Erythroblast (primary cell): ENCODE measurements at regions not wholly inside any gene's neighbourhood (a gene's known extent, or its start where the extent isn't known, plus 50 kb on each side); places are given as distances from the start of the nearest gene placed in this dataset.

Experiments
- GATA1 ChIP-seq: IDR thresholded peaks from 2 replicates; pipeline ENCODE4 v1.6.1; 2011; ENCODE audit warnings: low read depth, mild to moderate bottlenecking, control low read depth, low read length, moderate library complexity
- POLR2A ChIP-seq: IDR thresholded peaks from 2 replicates; pipeline ENCODE4 v1.6.1; 2011; ENCODE audit warnings: mild to moderate bottlenecking, low read length

DNA sequence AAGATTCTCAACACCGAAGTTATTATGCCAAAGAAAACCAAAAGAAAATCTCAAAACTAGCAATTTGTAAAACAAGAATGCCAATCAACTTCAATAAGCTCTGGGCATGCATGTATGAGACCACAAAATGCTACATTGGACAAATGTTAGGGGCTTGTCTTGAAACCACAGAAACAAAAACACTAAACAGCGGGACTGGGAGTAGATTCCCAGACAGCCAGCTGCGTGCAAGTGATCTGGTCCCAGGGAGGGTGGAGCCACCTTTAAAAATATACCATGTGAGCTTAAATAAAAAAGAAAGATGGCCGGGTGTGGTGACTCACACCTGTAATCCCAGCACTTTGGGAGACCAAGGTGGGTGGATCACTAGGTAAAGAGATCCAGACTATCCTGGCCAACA is 163.6 kb upstream of the PRICKLE2 start:
- no peak for TF ChIP-seq POLR2A
- no peak for TF ChIP-seq GATA1
